NT2/D1 (cell line): ENCODE measurements at regions not wholly inside any gene's neighbourhood (a gene's known extent, or its start where the extent isn't known, plus 50 kb on each side); places are given as distances from the start of the nearest gene placed in this dataset.

Source experiments
- DNase-seq: peaks from one replicate; pipeline ENCODE4 v3.0.0-alpha.2; 2011; ENCODE audit warnings: low read depth, low spot score
- H3K27me3 ChIP-seq: 2 replicates; pipeline ENCODE4 v1.6.0; 2011; ENCODE audit warnings: mild to moderate bottlenecking; ENCODE audit not compliant: insufficient read length, insufficient read depth
- H3K36me3 ChIP-seq: 2 replicates; pipeline ENCODE4 v1.6.1; 2011; ENCODE audit warnings: mild to moderate bottlenecking, low read length, mixed read lengths; ENCODE audit not compliant: insufficient read depth, insufficient read length
- H3K4me1 ChIP-seq: 2 replicates; pipeline ENCODE4 v1.5.1; 2011; ENCODE audit not compliant: insufficient read depth, insufficient read length
- H3K4me3 ChIP-seq: 2 replicates; pipeline ENCODE4 v1.5.1; 2011; ENCODE audit warnings: low read depth; ENCODE audit not compliant: insufficient read length
- H3K9ac ChIP-seq: 2 replicates; pipeline ENCODE4 v1.6.0; 2011; ENCODE audit warnings: low read depth; ENCODE audit not compliant: insufficient read length
- H3K9me3 ChIP-seq: 2 replicates; pipeline ENCODE4 v1.5.1; 2011; ENCODE audit warnings: mild to moderate bottlenecking, low read length; ENCODE audit not compliant: insufficient read depth
- SUZ12 ChIP-seq: IDR thresholded peaks from 2 replicates; pipeline ENCODE4 v1.6.1; 2011; ENCODE audit not compliant: insufficient read length, insufficient read depth; ENCODE audit errors: extremely low read depth
- YY1 ChIP-seq: IDR thresholded peaks from 2 replicates; pipeline ENCODE4 v1.6.1; 2011; ENCODE audit not compliant: insufficient read length, insufficient read depth
- ZNF274 ChIP-seq: IDR thresholded peaks from 2 replicates; pipeline ENCODE4 v1.6.1; 2011; ENCODE audit warnings: mild to moderate bottlenecking, low read depth, low read length

DNA sequence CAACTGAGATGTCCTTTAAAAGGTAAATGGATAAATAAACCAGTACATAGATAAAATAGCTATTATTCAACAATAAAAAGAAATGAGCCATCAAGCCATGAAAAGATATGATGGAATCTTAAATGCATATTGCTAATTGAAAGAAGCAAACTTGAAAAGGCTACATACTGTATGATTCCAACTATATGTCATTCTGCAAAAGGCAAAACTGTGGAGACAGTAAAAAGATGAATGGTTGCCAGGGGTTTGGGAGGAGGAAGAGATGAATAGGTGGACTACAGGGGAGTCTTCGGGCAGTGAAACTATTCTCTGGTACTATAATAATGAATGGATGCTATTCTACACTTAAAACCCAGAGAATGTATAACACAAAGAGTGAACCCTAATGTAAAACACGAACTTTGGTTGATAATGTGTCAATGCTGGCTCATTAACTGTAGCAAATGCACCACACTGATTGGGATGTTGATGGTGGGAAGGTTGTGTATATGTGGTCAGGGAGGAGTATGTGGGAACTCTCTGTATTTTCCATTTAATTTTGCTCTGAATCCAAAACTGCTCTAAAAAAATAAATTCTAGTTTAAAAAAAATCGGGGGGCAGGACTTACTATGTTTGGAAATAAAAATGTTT is 73.7 kb upstream of the MYCN start:
- no peaks in the 10 kb centered on the region for H3K9me3 ChIP-seq
- H3K4me1 ChIP-seq: no peaks in the 10 kb centered on the region
- H3K4me3 ChIP-seq: no peak overlapping the region
- H3K9ac ChIP-seq: no peak overlapping the region
- no peaks in the 10 kb centered on the region for H3K36me3 ChIP-seq
- no peak for TF ChIP-seq ZNF274
- TF ChIP-seq SUZ12: no peak
- TF ChIP-seq YY1: no peak
- no peaks in the 10 kb centered on the region for H3K27me3 ChIP-seq
- DNase-seq: no peak

DNA sequence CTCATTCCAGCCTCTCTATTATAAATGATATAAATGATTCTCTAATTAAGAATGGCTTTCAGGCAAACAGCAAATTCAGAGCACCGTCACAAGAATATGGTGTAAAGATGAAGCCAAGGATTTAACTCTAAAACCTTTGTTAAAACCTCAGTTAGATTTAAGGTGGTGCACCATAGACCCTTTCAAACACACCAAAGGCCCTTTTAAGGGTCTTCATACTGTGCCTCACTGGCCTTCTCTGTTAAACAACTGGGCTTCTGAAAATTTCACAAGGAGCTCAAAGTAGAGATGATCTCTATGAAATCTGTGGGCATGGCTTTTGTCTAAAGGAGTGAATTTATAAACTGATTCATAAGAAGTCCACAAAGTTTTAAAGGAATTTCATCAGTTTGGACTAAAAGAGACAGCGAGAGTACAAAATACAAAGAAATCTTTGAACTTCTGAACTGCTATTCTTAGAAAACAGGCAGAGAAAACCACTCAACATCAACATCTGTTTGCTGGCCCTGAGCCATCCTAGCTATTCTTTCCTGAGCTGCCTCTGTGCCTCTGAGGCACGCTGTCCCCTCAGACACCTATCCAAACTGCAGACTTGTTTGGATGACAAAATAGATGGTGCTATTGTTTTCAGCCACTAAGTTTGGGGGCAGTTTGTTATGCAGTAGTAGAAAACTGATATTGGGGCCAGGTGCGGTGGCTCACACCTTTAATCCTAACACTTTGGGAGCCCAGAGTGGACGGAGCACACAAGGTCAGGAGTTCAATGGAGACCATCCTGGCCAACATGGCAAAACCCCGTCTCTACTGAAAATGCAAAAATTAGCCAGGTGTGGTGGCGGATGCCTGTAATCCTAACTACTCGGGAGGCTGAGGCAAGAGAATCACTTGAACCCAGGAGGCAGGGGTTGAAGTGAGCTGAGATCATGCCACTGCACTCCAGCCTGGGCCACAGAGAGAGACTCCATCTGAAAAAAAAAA is 72.9 kb upstream of the MYCN start:
- DNase-seq: no peak
- H3K4me3 ChIP-seq: no peak overlapping the region
- H3K9ac ChIP-seq: no peak overlapping the region
- no peaks in the 10 kb centered on the region for H3K36me3 ChIP-seq
- no peaks in the 10 kb centered on the region for H3K4me1 ChIP-seq
- no peaks in the 10 kb centered on the region for H3K9me3 ChIP-seq
- TF ChIP-seq YY1: no peak
- no peak for TF ChIP-seq SUZ12
- no peak for TF ChIP-seq ZNF274
- H3K27me3 ChIP-seq: no peaks in the 10 kb centered on the region

- Histone ChIP-seq H3K9me3 (no peaks in the 10 kb centered on the region), H3K36me3 (no peaks in the 10 kb centered on the region), H3K27me3 (no peaks in the 10 kb centered on the region), H3K4me3 (no peak overlapping the region), H3K9ac (no peak overlapping the region), H3K4me1 (no peaks in the 10 kb centered on the region)
- TF ChIP-seq YY1: no peak
- no peak for TF ChIP-seq SUZ12
- no peak for TF ChIP-seq ZNF274
- DNase-seq: no peak
Measured at GRCh38 chr2:15868186-15868585, 72.2 kb upstream of the MYCN start.

DNA sequence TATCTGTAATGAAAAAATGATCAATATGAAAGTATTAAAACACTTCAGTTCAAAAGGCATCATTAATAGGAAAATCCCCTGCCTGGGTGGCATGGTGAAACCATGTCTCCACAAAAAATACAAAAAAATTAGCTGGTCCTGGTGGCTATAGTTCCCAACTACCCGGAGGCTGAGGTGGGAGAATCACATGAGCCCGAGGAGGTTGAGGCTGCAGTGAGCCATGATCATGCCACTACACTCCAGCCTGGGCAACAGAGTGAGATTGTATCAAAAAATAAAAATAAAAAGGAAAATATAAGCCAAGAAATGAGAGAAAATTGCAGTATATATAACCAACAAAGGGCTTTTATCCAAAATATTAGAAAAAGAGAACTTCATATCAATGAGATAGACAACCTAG is 71.6 kb upstream of the MYCN start:
- no peak overlapping the region for H3K4me3 ChIP-seq
- no peaks in the 10 kb centered on the region for H3K36me3 ChIP-seq
- no peaks in the 10 kb centered on the region for H3K4me1 ChIP-seq
- DNase-seq: no peak
- TF ChIP-seq ZNF274 (no peak), YY1 (no peak), SUZ12 (no peak)
- H3K9me3 ChIP-seq: no peaks in the 10 kb centered on the region
- no peaks in the 10 kb centered on the region for H3K27me3 ChIP-seq
- H3K9ac ChIP-seq: no peak overlapping the region

GRCh38 chr2:15869396-15869795 is 71.0 kb upstream of the MYCN start:
- Histone ChIP-seq H3K9me3 (no peaks in the 10 kb centered on the region), H3K4me3 (no peak overlapping the region), H3K27me3 (no peaks in the 10 kb centered on the region), H3K4me1 (no peaks in the 10 kb centered on the region), H3K9ac (no peak overlapping the region), H3K36me3 (no peaks in the 10 kb centered on the region)
- no peak for TF ChIP-seq ZNF274
- no peak for TF ChIP-seq YY1
- TF ChIP-seq SUZ12: no peak
- no peak for DNase-seq

GRCh38 chr2:15869871-15870270 is 70.5 kb upstream of the MYCN start:
- H3K27me3 ChIP-seq: no peaks in the 10 kb centered on the region
- no peak for TF ChIP-seq ZNF274
- TF ChIP-seq SUZ12: no peak
- TF ChIP-seq YY1: no peak
- no peaks in the 10 kb centered on the region for H3K36me3 ChIP-seq
- H3K9me3 ChIP-seq: no peaks in the 10 kb centered on the region
- no peaks in the 10 kb centered on the region for H3K4me1 ChIP-seq
- H3K9ac ChIP-seq: no peak overlapping the region
- no peak for DNase-seq
- H3K4me3 ChIP-seq: no peak overlapping the region

- no peaks in the 10 kb centered on the region for H3K27me3 ChIP-seq
- TF ChIP-seq ZNF274: no peak
- no peak for TF ChIP-seq YY1
- no peak for TF ChIP-seq SUZ12
- H3K9me3 ChIP-seq: no peaks in the 10 kb centered on the region
- no peak overlapping the region for H3K4me3 ChIP-seq
- no peaks in the 10 kb centered on the region for H3K4me1 ChIP-seq
- no peaks in the 10 kb centered on the region for H3K36me3 ChIP-seq
- no peak overlapping the region for H3K9ac ChIP-seq
- DNase-seq: no peak
Measured at GRCh38 chr2:15870565-15870964, 69.8 kb upstream of the MYCN start.
